Esophagus squamous epithelium (tissue), 4 donors: ENCODE measurements at regions not wholly inside any gene's neighbourhood (a gene's known extent, or its start where the extent isn't known, plus 50 kb on each side); places are given as distances from the start of the nearest gene placed in this dataset.

Source experiments
- CTCF ChIP-seq, 6 experiments: fragments of 450-650 bp in 4 of 6; fragments of 200-600 bp in 2 of 6; sonication (generic) in 2 of 6; IDR thresholded peaks; one replicate each; pipeline ENCODE4 v1.5.1; 2016 to 2019; ENCODE audit warnings: antibody characterized with exemption in 6 of 6, mild to moderate bottlenecking in 4 of 6, moderate library complexity in 4 of 6
- POLR2A ChIP-seq, 4 donors: fragments of 450-650 bp; IDR thresholded peaks; one replicate each; pipeline ENCODE4 v1.6.1; 2017; ENCODE audit warnings: antibody characterized with exemption in 4 of 4, mild to moderate bottlenecking in 4 of 4, moderate library complexity in 3 of 4

GRCh38 chr2:62423235-62423634 lies 82.8 kb downstream of the TMEM17 start:
- TF ChIP-seq CTCF (IDR thresholded peaks at IDR 0.05) (peak in 5 of 6 experiments; percentile 18 to 73 (median 59)), POLR2A (IDR thresholded peaks at IDR 0.05) (no peak)
